ENCODE measurements at regions not wholly inside any gene's neighbourhood (a gene's known extent, or its start where the extent isn't known, plus 50 kb on each side); places are given as distances from the start of the nearest gene placed in this dataset.

GRCh38 chr16:56120447-56121155 lies 70.7 kb upstream of the GNAO1 start:
- no peak for DNase-seq (ENCODE audit: low read depth)
- H3K4me3 ChIP-seq (ENCODE audit: low read depth, low read length) = no peak overlapping the region
- TF ChIP-seq, protein P1, sequence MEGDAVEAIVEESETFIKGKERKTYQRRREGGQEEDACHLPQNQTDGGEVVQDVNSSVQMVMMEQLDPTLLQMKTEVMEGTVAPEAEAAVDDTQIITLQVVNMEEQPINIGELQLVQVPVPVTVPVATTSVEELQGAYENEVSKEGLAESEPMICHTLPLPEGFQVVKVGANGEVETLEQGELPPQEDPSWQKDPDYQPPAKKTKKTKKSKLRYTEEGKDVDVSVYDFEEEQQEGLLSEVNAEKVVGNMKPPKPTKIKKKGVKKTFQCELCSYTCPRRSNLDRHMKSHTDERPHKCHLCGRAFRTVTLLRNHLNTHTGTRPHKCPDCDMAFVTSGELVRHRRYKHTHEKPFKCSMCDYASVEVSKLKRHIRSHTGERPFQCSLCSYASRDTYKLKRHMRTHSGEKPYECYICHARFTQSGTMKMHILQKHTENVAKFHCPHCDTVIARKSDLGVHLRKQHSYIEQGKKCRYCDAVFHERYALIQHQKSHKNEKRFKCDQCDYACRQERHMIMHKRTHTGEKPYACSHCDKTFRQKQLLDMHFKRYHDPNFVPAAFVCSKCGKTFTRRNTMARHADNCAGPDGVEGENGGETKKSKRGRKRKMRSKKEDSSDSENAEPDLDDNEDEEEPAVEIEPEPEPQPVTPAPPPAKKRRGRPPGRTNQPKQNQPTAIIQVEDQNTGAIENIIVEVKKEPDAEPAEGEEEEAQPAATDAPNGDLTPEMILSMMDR (IDR thresholded peaks at IDR 0.05; ENCODE audit: insufficient read depth, low read depth, low read length) = no peak

DNA sequence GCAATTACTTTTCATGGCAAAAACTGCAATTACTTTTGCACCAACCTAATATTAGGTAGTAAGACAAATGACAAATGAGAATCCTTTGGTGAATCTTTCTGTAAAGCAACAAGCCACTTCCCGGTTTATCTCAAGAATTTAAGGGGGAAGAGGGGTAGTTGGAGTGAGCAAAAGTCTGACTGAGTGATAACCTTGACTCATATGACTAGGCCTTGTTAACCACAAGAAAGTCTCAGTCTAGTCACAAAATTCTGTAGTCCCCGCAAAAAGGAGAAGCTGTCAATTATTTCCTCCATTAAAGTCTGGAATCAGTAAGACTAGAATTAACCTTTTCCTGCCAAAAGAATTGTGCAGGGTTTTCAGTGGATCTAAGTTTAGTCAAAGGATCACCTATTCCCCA lies 72.2 kb upstream of the GNAO1 start:
- TF ChIP-seq, protein P1 (IDR thresholded peaks at IDR 0.05; ENCODE audit: insufficient read depth, low read depth, low read length) = no peak
- no peak for DNase-seq (ENCODE audit: low read depth)
- H3K4me3 ChIP-seq (ENCODE audit: low read depth, low read length) = no peak overlapping the region

DNA sequence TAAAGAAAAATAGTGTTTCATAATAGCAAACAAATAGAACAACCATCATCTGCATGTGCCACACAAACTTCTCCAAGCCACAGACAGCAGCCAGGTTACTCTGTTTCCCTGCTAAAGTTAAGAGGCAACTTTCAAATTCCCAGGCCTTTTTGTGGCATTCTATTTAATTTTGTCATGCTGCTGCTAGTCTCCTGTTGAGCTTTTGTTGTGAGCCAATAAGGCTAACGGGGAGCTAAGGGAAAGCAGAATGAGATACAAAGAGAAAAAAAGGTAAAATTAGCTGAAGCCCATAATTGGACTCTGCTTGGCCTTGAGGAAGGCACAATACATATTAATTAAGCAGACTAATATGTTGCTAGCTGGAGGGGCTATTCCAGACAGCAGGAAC lies 74.7 kb upstream of the GNAO1 start:
- TF ChIP-seq, protein P1 (IDR thresholded peaks at IDR 0.05; ENCODE audit: insufficient read depth, low read depth, low read length) = no peak
- DNase-seq (ENCODE audit: low read depth) = no peak
- H3K4me3 ChIP-seq (ENCODE audit: low read depth, low read length) = no peak overlapping the region

DNA sequence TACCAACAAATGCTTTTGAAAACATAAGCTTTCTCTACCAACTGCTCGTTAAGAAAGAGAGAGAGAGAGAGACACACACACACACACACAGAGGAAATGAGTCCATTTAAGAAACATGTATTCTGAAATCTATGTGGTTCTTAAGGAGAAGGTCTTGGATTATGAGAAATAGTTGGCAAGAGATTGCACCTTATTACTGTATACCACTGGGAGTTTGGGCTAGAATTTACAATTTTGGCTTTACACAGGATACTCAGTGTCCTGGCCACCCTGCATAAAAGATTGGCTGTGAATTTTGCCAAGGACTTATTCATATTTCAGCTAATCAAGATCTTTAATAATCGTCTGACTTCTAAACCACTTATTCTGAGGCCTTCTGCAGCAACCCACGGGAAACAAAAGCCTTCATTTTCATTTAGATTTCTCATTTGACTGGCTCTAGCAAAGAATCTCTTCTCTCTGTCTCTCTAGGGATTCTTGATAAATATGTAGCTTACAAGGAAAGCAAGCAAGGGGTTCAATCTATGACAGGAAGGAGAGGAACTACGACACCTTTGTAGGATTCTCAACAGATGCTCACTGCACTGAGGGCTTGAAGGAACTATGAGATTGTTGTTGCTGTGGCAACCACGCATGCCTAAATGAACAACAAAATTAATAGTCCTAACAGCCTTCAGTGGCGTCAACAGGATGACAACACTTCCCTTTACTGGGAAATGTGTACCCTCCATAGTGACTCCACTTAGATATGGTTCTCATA lies 75.3 kb upstream of the GNAO1 start:
- TF ChIP-seq, protein P1 (IDR thresholded peaks at IDR 0.05; ENCODE audit: insufficient read depth, low read depth, low read length) = no peak
- H3K4me3 ChIP-seq (ENCODE audit: low read depth, low read length) = no peak overlapping the region
- no peak for DNase-seq (ENCODE audit: low read depth)

GRCh38 chr16:56113223-56113622 lies 78.1 kb upstream of the GNAO1 start:
- no peak overlapping the region for H3K4me3 ChIP-seq (ENCODE audit: low read depth, low read length)
- no peak for DNase-seq (ENCODE audit: low read depth)
- TF ChIP-seq, protein P1 (IDR thresholded peaks at IDR 0.05; ENCODE audit: insufficient read depth, low read depth, low read length) = no peak

GRCh38 chr16:56111100-56111499 lies 80.2 kb upstream of the GNAO1 start:
- TF ChIP-seq, protein P1 (IDR thresholded peaks at IDR 0.05; ENCODE audit: insufficient read depth, low read depth, low read length) = no peak
- H3K4me3 ChIP-seq (ENCODE audit: low read depth, low read length) = no peak overlapping the region
- DNase-seq (ENCODE audit: low read depth) = no peak
